Uterus (tissue), 3 donors: ENCODE measurements at regions not wholly inside any gene's neighbourhood (a gene's known extent, or its start where the extent isn't known, plus 50 kb on each side); places are given as distances from the start of the nearest gene placed in this dataset.

ENCODE experiments used
- DNase-seq, 2 donors: peaks; one replicate each; pipeline ENCODE4 v3.0.0-alpha.2; 2019 to 2020
- H3K27ac ChIP-seq, 2 donors: fragments of 200-600 bp; sonication (generic); 1 replicate in 1 of 2; 2 replicates in 1 of 2; pipeline ENCODE4 v1.5.1; 2016 to 2018
- H3K27me3 ChIP-seq, 2 donors: fragments of 200-600 bp; sonication (generic); one replicate each; pipeline ENCODE4 v1.5.1; 2018 to 2019; ENCODE audit warnings: control low read depth in 1 of 2
- H3K36me3 ChIP-seq, 2 donors: fragments of 200-600 bp; sonication (generic); one replicate each; pipeline ENCODE4 v1.5.1; 2019; ENCODE audit warnings: control low read depth in 1 of 2
- H3K4me1 ChIP-seq, 2 donors: fragments of 200-600 bp; sonication (generic); one replicate each; pipeline ENCODE4 v1.5.1; 2018 to 2019; ENCODE audit warnings: control low read depth in 1 of 2
- H3K4me3 ChIP-seq, 2 donors: fragments of 200-600 bp; sonication (generic); 1 replicate in 1 of 2; 2 replicates in 1 of 2; pipeline ENCODE4 v1.5.1; 2018 to 2019; ENCODE audit warnings: mild to moderate bottlenecking in 1 of 2
- H3K9me3 ChIP-seq, 2 donors: fragments of 200-600 bp; sonication (generic); one replicate each; pipeline ENCODE4 v1.5.1; 2019; ENCODE audit warnings: control low read depth in 1 of 2
- POLR2A ChIP-seq, 2 donors: fragments of 450-650 bp; IDR thresholded peaks; one replicate each; pipeline ENCODE4 v1.6.1; 2016; ENCODE audit warnings: antibody characterized with exemption in 2 of 2, mild to moderate bottlenecking in 1 of 2, moderate library complexity in 1 of 2
- intact Hi-C: fragments of 100-400 bp; cut with DNase I; formaldehyde crosslinking; loops from one replicate; pipeline ENCODE4 v1.15.1; 2023; ENCODE audit warnings: low total_unique reads
- TF ChIP-seq, protein P1 (sequence below), 4 experiments: fragments of 200-600 bp in 2 of 4; fragments of 450-650 bp in 2 of 4; sonication (generic) in 2 of 4; IDR thresholded peaks; one replicate each; pipeline ENCODE4 v1.5.1; 2016 to 2019; ENCODE audit warnings: antibody characterized with exemption in 4 of 4, mild to moderate bottlenecking in 2 of 4, moderate library complexity in 1 of 4
- donor health status: DM: yes; HTN: yes; CAD: no.

- no peaks in the 10 kb centered on the region for H3K9me3 ChIP-seq
- H3K27me3 ChIP-seq: no peaks in the 10 kb centered on the region
These were observed 610.0 kb downstream of the LMO4 start for GRCh38 chr1:87938631-87939030.

GRCh38 chr1:87939444-87939843 lies 610.8 kb downstream of the LMO4 start:
- no peaks in the 10 kb centered on the region for H3K4me1 ChIP-seq
- no peak overlapping the region for H3K27ac ChIP-seq
- intact Hi-C loops: no loop called here

More at GRCh38 chr1:87938631-87939030, 610.0 kb downstream of the LMO4 start:
- Histone ChIP-seq H3K27ac (no peak overlapping the region), H3K4me1 (no peaks in the 10 kb centered on the region), H3K36me3 (no peaks in the 10 kb centered on the region), H3K4me3 (no peak overlapping the region)
- TF ChIP-seq POLR2A (IDR thresholded peaks at IDR 0.05): no peak
- TF ChIP-seq, protein P1, sequence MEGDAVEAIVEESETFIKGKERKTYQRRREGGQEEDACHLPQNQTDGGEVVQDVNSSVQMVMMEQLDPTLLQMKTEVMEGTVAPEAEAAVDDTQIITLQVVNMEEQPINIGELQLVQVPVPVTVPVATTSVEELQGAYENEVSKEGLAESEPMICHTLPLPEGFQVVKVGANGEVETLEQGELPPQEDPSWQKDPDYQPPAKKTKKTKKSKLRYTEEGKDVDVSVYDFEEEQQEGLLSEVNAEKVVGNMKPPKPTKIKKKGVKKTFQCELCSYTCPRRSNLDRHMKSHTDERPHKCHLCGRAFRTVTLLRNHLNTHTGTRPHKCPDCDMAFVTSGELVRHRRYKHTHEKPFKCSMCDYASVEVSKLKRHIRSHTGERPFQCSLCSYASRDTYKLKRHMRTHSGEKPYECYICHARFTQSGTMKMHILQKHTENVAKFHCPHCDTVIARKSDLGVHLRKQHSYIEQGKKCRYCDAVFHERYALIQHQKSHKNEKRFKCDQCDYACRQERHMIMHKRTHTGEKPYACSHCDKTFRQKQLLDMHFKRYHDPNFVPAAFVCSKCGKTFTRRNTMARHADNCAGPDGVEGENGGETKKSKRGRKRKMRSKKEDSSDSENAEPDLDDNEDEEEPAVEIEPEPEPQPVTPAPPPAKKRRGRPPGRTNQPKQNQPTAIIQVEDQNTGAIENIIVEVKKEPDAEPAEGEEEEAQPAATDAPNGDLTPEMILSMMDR (IDR thresholded peaks at IDR 0.05): no peak
- DNase-seq: no peak
- intact Hi-C loops: no loop called here

DNA sequence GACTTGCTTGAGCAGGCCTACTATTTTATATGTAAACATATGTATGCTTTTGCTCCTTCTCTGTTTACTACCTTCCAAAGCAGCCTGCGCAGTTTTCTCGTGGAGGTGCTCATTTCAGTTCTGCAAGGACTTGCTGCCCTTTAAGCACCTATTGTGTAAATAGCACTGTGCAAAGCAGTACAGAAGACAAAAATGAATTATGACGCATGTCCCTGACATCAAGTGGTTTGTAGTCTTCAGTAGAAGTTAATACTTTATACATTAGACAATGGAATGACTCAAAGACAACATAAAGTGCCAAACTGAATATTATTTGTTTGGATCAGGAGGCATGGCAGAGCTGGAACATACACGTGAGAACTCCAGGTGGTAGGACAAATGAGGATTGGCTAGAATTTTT lies 611.7 kb downstream of the LMO4 start:
- intact Hi-C loops: no loop called here
- Histone ChIP-seq H3K36me3 (no peaks in the 10 kb centered on the region), H3K9me3 (no peaks in the 10 kb centered on the region), H3K27me3 (no peaks in the 10 kb centered on the region), H3K27ac (no peak overlapping the region), H3K4me1 (no peaks in the 10 kb centered on the region), H3K4me3 (no peak overlapping the region)
- no peak for DNase-seq
- TF ChIP-seq, protein P1 (IDR thresholded peaks at IDR 0.05): no peak
- no peak for TF ChIP-seq POLR2A (IDR thresholded peaks at IDR 0.05)

More at GRCh38 chr1:87939444-87939843, 610.8 kb downstream of the LMO4 start:
- Histone ChIP-seq H3K9me3 (no peaks in the 10 kb centered on the region), H3K36me3 (no peaks in the 10 kb centered on the region), H3K4me3 (no peak overlapping the region), H3K27me3 (no peaks in the 10 kb centered on the region)
- no peak for DNase-seq
- no peak for TF ChIP-seq POLR2A (IDR thresholded peaks at IDR 0.05)

DNA sequence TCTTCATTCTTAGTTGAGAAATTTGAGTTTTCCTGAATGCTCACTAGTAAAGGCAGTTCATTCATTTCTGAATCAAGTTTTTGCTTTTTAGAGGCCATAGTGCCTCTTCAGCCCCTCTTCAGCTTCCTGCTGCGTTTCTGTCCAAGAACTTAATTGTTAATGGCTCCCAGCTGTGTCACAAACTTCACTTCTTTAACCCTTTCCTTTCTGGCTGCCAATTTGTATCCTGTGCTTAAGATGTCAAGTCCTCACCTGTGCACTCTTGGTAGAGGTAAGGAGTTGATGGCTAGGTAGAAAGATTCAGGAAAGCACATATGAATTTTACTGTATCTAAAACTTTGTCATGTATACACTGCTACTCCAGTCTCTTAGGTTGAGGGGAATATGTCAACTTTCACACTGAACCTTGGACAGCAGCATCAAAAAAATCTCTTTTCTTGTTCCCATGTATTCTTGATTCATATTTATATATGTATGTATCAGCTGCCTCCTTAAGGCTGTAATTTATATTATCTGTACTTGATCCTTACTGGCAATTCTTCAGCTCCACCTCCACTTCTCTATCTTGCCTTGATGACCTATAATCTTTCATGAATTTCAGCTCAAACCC lies 612.8 kb downstream of the LMO4 start:
- intact Hi-C loops: no loop called here
- no peak overlapping the region for H3K4me3 ChIP-seq
- TF ChIP-seq, protein P1 (IDR thresholded peaks at IDR 0.05): no peak
- TF ChIP-seq POLR2A (IDR thresholded peaks at IDR 0.05): no peak
- no peaks in the 10 kb centered on the region for H3K4me1 ChIP-seq
- DNase-seq: no peak
- no peaks in the 10 kb centered on the region for H3K36me3 ChIP-seq
- no peaks in the 10 kb centered on the region for H3K9me3 ChIP-seq
- H3K27ac ChIP-seq: no peak overlapping the region
- no peaks in the 10 kb centered on the region for H3K27me3 ChIP-seq

DNA sequence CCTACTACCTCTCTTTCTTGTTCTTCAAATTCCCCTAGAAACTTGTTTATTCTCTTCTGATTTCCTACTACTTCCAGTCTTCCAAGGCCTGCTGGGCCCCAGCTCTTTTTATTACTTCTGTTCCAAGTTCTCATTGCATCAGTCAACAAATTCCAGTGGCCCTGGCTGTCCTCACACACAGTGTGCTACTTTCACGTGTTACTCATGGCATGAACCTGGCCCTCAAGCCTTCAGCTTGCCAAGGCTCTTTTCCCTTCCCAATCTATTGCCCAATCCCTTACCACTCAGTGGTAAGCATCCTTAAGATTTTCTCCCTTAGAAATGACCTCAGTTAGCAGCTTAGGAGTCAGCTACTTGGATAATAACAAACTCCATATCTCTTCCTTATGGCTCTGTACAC lies 613.5 kb downstream of the LMO4 start:
- no peak overlapping the region for H3K27ac ChIP-seq
- no peak overlapping the region for H3K4me3 ChIP-seq
- H3K9me3 ChIP-seq: no peaks in the 10 kb centered on the region
- intact Hi-C loops: no loop called here
- no peaks in the 10 kb centered on the region for H3K36me3 ChIP-seq
- no peaks in the 10 kb centered on the region for H3K4me1 ChIP-seq
- DNase-seq: no peak
- no peak for TF ChIP-seq POLR2A (IDR thresholded peaks at IDR 0.05)
- TF ChIP-seq, protein P1 (IDR thresholded peaks at IDR 0.05): no peak
- no peaks in the 10 kb centered on the region for H3K27me3 ChIP-seq

- intact Hi-C loops: no loop called here
These were observed 621.0 kb downstream of the LMO4 start for GRCh38 chr1:87949711-87950110.

More at GRCh38 chr1:87949711-87950110, 621.0 kb downstream of the LMO4 start:
- Histone ChIP-seq H3K27me3 (no peaks in the 10 kb centered on the region), H3K9me3 (no peaks in the 10 kb centered on the region), H3K36me3 (no peaks in the 10 kb centered on the region), H3K4me1 (no peaks in the 10 kb centered on the region), H3K4me3 (no peak overlapping the region), H3K27ac (no peak overlapping the region)
- no peak for DNase-seq
- TF ChIP-seq, protein P1 (IDR thresholded peaks at IDR 0.05): no peak
- TF ChIP-seq POLR2A (IDR thresholded peaks at IDR 0.05): no peak
